GM13976 (cell line): ENCODE measurements at regions not wholly inside any gene's neighbourhood (a gene's known extent, or its start where the extent isn't known, plus 50 kb on each side); places are given as distances from the start of the nearest gene placed in this dataset.

ENCODE experiments used
- DNase-seq: peaks from one replicate; pipeline ENCODE4 v3.0.0; 2012; ENCODE audit warnings: low spot score
- CTCF ChIP-seq: IDR thresholded peaks from 2 replicates; pipeline ENCODE4 v1.5.1; 2012; ENCODE audit warnings: borderline replicate concordance, mild to moderate bottlenecking; ENCODE audit not compliant: insufficient read depth; ENCODE audit errors: extremely low read depth, missing control alignments, control extremely low read depth
- in situ Hi-C: fragments of 300-500 bp; cut with MboI; formaldehyde crosslinking; loops from one replicate; pipeline ENCODE4 v1.12.0; 2022; ENCODE audit warnings: low sequenced_read_pairs, mixed read lengths, inconsistent platforms; ENCODE audit not compliant: unreplicated experiment

- in situ Hi-C loops = loop anchor here (25.0 kb wide), 1 partner anchor 679 kb away; no protein-coding TSS in a partner anchor
- no peak for DNase-seq
- no peak for TF ChIP-seq CTCF
Measured at GRCh38 chr3:67791620-67792019, 137.2 kb upstream of the SUCLG2 start.

- peak; percentile 66 for TF ChIP-seq CTCF
- DNase-seq = peak; percentile 36
- in situ Hi-C loops = loop anchor here (25.0 kb wide), 1 partner anchor 678 kb away; no protein-coding TSS in a partner anchor
Measured at GRCh38 chr3:67790043-67790442, 135.6 kb upstream of the SUCLG2 start.

- in situ Hi-C loops = loop anchor here (10.0 to 25.0 kb wide), 2 partner anchors 404 to 676 kb away; no protein-coding TSS in a partner anchor
- no peak for TF ChIP-seq CTCF
Measured at GRCh38 chr3:67788396-67788795, 134.0 kb upstream of the SUCLG2 start.

GRCh38 chr3:67783281-67784250, 129.2 kb upstream of the SUCLG2 start:
- in situ Hi-C loops = loop anchor here (10.0 to 25.0 kb wide), 2 partner anchors 399 to 671 kb away; no protein-coding TSS in a partner anchor
- no peak for DNase-seq
- TF ChIP-seq CTCF = no peak

More at GRCh38 chr3:67788396-67788795, 134.0 kb upstream of the SUCLG2 start:
- DNase-seq = no peak

- DNase-seq = no peak
- no peak for TF ChIP-seq CTCF
- in situ Hi-C loops = loop anchor here (10.0 to 25.0 kb wide), 2 partner anchors 397 to 670 kb away; no protein-coding TSS in a partner anchor
Measured at GRCh38 chr3:67781871-67782270, 127.5 kb upstream of the SUCLG2 start.

- DNase-seq = no peak
- no peak for TF ChIP-seq CTCF
- in situ Hi-C loops = loop anchor here (10.0 to 25.0 kb wide), 2 partner anchors 396 to 669 kb away; no protein-coding TSS in a partner anchor
Measured at GRCh38 chr3:67781218-67781617, 126.8 kb upstream of the SUCLG2 start.
